Testis (tissue), 2 donors: ENCODE measurements at regions not wholly inside any gene's neighbourhood (a gene's known extent, or its start where the extent isn't known, plus 50 kb on each side); places are given as distances from the start of the nearest gene placed in this dataset.
A peak's percentile ranks its signal among the peaks of the same experiment; 100 is the strongest.

Source experiments
- DNase-seq: peaks from one replicate; pipeline ENCODE4 v3.0.0-alpha.2; 2019
- H3K27ac ChIP-seq, 2 donors: fragments of 200-600 bp; sonication (generic); one replicate each; pipeline ENCODE4 v1.5.1; 2019
- H3K27me3 ChIP-seq: fragments of 200-600 bp; sonication (generic); one replicate; pipeline ENCODE4 v1.5.1; 2019
- H3K36me3 ChIP-seq: fragments of 200-600 bp; sonication (generic); one replicate; pipeline ENCODE4 v1.5.1; 2017; ENCODE audit warnings: low read depth; ENCODE audit errors: missing control alignments
- H3K4me1 ChIP-seq: fragments of 200-600 bp; sonication (generic); one replicate; pipeline ENCODE4 v1.5.1; 2019
- H3K4me3 ChIP-seq, 2 donors: fragments of 200-600 bp; sonication (generic); one replicate each; pipeline ENCODE4 v1.5.1; 2017 to 2019
- H3K9me3 ChIP-seq: fragments of 200-600 bp; sonication (generic); one replicate; pipeline ENCODE4 v1.5.1; 2017
- POLR2A ChIP-seq: fragments of 450-650 bp; IDR thresholded peaks from one replicate; pipeline ENCODE4 v1.6.1; 2017; ENCODE audit warnings: antibody characterized with exemption, mild to moderate bottlenecking, moderate library complexity
- WGBS, 2 donors: methylation state at CpG; one replicate each; pipeline ENCODE4 v1.1.5; 2018; 5-methylcytosine and 5-hydroxymethylcytosine counted together
- intact Hi-C: fragments of 100-400 bp; cut with DNase I; formaldehyde crosslinking; loops from one replicate; pipeline ENCODE4 v1.15.1; 2023; ENCODE audit warnings: low total_unique reads
- TF ChIP-seq, protein P1 (sequence below), 3 experiments: fragments of 450-650 bp in 2 of 3; fragments of 200-600 bp in 1 of 3; sonication (generic) in 1 of 3; IDR thresholded peaks; one replicate each; pipeline ENCODE4 v1.5.1; 2016 to 2019; ENCODE audit warnings: antibody characterized with exemption in 3 of 3, mild to moderate bottlenecking in 2 of 3, moderate library complexity in 1 of 3

DNA sequence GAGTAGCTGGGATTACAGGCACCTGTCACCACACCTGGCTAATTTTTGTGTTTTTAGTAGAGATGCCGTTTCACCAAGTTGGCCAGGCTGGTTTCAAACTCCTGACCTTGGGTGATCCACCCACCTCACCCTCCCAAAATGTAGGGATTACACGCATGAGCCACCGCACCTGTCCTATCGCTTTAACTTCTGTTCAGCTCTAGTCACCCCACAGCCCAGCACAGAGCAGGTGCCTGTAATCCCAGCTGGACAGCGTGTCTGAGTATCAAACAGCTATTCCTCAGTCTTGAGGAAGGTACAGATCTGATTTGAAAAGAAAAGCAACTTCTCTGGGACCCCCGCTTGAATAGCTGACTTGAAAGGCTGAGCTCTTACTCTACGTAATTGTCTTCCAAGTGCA is 149.1 kb downstream of the CTTN start:
- intact Hi-C loops: no loop called here

DNA sequence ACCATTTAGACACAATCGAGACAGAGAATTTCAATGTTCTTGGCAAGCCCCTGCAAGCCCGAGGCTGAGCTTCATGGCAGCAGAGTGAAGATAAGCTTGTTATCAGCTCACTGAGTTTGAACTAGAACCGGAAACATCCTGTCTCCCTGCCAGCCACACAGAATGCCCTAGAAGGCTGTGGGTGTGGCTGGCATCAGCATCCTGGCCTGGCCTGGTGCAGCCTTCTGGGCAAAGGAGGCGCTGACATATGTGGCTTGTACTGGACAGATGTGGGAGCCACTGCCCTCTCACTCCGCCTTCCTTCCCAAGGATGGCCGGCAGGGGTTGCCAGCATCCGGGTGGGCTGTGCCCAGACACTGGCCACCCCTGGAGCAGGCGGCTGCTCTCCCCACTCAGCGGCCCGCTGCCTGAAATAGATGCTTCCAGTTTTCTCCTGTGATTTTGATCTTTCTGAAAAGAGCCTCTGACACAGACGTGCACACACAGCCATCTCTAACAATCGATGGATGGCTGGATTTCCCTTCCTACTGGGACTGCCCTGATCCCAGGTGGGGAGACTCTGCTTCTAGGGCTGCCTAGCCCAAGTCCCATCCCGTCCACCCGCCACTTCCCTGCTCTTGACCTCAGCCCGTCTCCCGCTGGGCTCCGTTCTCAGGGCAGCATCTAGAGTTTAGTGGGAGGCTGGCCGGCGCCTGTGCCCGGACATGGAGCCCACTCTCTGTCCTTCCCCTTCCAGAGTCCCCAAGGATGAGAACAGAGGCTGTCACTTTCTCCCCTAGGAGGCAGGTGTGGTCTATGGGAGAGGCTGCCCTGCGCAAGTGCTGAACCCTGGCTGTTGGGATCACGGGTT is 149.7 kb downstream of the CTTN start:
- H3K27ac ChIP-seq: no peak overlapping the region
- no peaks in the 10 kb centered on the region for H3K4me1 ChIP-seq
- no peaks in the 10 kb centered on the region for H3K9me3 ChIP-seq
- no peaks in the 10 kb centered on the region for H3K36me3 ChIP-seq
- DNase-seq: peak; percentile 76
- intact Hi-C loops: no loop called here
- no peaks in the 10 kb centered on the region for H3K27me3 ChIP-seq
- H3K4me3 ChIP-seq: no peak overlapping the region
- TF ChIP-seq POLR2A: no peak
- TF ChIP-seq, protein P1, sequence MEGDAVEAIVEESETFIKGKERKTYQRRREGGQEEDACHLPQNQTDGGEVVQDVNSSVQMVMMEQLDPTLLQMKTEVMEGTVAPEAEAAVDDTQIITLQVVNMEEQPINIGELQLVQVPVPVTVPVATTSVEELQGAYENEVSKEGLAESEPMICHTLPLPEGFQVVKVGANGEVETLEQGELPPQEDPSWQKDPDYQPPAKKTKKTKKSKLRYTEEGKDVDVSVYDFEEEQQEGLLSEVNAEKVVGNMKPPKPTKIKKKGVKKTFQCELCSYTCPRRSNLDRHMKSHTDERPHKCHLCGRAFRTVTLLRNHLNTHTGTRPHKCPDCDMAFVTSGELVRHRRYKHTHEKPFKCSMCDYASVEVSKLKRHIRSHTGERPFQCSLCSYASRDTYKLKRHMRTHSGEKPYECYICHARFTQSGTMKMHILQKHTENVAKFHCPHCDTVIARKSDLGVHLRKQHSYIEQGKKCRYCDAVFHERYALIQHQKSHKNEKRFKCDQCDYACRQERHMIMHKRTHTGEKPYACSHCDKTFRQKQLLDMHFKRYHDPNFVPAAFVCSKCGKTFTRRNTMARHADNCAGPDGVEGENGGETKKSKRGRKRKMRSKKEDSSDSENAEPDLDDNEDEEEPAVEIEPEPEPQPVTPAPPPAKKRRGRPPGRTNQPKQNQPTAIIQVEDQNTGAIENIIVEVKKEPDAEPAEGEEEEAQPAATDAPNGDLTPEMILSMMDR (IDR thresholded peaks at IDR 0.05): no peak
- WGBS, 2 donors: 77% methylated on average over 13 to 22 of the region's 22 CpGs

More for the DNA sequence above, 149.1 kb downstream of the CTTN start:
- Histone ChIP-seq H3K4me1 (no peaks in the 10 kb centered on the region), H3K9me3 (no peaks in the 10 kb centered on the region), H3K4me3 (no peak overlapping the region), H3K27ac (no peak overlapping the region), H3K27me3 (no peaks in the 10 kb centered on the region), H3K36me3 (no peaks in the 10 kb centered on the region)
- no peak for DNase-seq
- TF ChIP-seq, protein P1 (IDR thresholded peaks at IDR 0.05): no peak
- no peak for TF ChIP-seq POLR2A
- WGBS, 2 donors: 72 to 88% methylated on average over 7 of the region's 7 CpGs

DNA sequence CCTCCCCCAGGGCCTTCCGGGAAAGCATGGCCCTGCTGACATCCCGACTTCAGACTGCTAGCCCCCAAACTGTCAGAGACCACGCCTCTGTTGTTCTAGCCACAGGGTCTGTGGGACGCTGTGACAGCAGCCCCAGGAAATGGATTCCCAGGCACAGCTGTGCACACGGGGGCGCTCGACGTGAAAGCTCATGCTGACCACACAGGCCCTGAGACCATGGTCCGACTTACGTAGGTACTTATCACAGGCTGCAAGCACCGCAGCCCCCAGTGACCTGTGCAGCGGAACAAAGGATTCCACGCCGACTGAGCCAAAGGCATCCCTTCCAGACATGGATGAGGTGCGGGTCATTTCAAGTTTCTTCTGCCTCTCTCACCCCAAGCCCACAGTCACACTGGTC is 150.6 kb downstream of the CTTN start:
- 88 to 94% methylated on average over 11 to 15 of the region's 15 CpGs for WGBS, 2 donors
- TF ChIP-seq, protein P1 (IDR thresholded peaks at IDR 0.05): no peak
- no peak for TF ChIP-seq POLR2A
- Histone ChIP-seq H3K27me3 (no peaks in the 10 kb centered on the region), H3K9me3 (no peaks in the 10 kb centered on the region), H3K4me1 (no peaks in the 10 kb centered on the region), H3K36me3 (no peaks in the 10 kb centered on the region), H3K4me3 (no peak overlapping the region), H3K27ac (no peak overlapping the region)
- intact Hi-C loops: no loop called here
- no peak for DNase-seq

DNA sequence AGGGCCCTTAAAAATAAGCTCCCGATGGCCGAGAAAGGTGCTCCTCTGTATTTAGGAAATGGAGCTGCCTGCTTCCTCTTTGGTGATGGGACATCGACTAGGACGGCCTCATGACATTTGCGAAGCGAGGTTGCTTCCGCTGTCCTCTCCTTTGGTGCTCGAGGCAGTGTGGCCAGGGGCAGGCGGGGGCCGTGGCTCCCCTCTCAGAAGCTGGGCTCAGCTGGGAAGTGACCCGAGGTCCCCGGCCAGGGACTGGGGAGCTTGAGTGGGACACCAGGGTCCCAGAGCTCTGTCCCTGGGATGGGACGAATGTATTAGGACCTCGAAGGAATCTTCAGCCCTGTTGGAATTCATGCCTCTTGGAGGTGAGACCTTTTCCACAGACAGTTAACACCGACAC is 151.1 kb downstream of the CTTN start:
- TF ChIP-seq POLR2A: no peak
- TF ChIP-seq, protein P1 (IDR thresholded peaks at IDR 0.05): no peak
- Histone ChIP-seq H3K36me3 (no peaks in the 10 kb centered on the region), H3K4me3 (no peak overlapping the region), H3K27ac (no peak overlapping the region), H3K4me1 (no peaks in the 10 kb centered on the region), H3K9me3 (no peaks in the 10 kb centered on the region), H3K27me3 (no peaks in the 10 kb centered on the region)
- no peak for DNase-seq
- WGBS, 2 donors: 81 to 88% methylated on average over 12 to 15 of the region's 15 CpGs
- intact Hi-C loops: no loop called here

DNA sequence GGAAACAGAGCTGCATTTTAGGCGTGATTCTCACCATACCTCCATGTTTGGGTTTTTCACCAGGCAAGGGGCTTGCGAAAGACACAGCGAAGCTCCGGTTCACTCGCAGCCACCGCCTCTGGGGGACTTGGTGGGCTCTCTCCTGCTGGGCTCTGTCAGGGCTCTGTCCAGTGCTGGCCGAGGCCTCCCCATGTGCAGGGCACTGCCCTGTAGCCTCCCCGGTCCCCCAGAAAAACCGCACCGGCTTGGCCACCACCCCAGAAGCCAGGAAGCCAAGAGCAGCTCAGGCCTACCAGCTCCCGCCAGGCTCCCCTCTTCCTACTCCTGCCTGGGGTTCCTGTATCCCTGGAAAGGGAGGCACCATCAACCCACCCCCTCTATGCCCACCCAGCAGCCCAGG is 151.5 kb downstream of the CTTN start:
- no peak for TF ChIP-seq POLR2A
- TF ChIP-seq, protein P1 (IDR thresholded peaks at IDR 0.05): no peak
- Histone ChIP-seq H3K9me3 (no peaks in the 10 kb centered on the region), H3K36me3 (no peaks in the 10 kb centered on the region), H3K27me3 (no peaks in the 10 kb centered on the region), H3K4me3 (no peak overlapping the region), H3K4me1 (no peaks in the 10 kb centered on the region), H3K27ac (no peak overlapping the region)
- intact Hi-C loops: no loop called here
- DNase-seq: no peak
- whole genome bisulfite sequencing, 2 donors: 95 to 100% methylated on average over 11 of the region's 11 CpGs
